Activated CD4-positive, alpha-beta T cell treated with anti-CD3 and anti-CD28 coated beads, Interleukin-2, amount 50 U/mL, for 4 hours (primary cell): ENCODE measurements at regions not wholly inside any gene's neighbourhood (a gene's known extent, or its start where the extent isn't known, plus 50 kb on each side); places are given as distances from the start of the nearest gene placed in this dataset.

ENCODE experiments used
- DNase-seq, 2 experiments: peaks; one replicate each; pipeline ENCODE4 v3.0.0-alpha.2; 2020

GRCh38 chr6:138550346-138550767, 51.1 kb upstream of the NHSL1 start:
- DNase-seq = no peak

- DNase-seq = no peak
These were observed 54.9 kb upstream of the NHSL1 start for GRCh38 chr6:138554146-138554545.

GRCh38 chr6:138555421-138555988, 56.2 kb upstream of the NHSL1 start:
- DNase-seq = no peak

GRCh38 chr6:138557147-138557546, 57.9 kb upstream of the NHSL1 start:
- no peak for DNase-seq

GRCh38 chr6:138559143-138559542, 59.8 kb upstream of the NHSL1 start:
- no peak for DNase-seq

- DNase-seq = no peak
These were observed 61.0 kb upstream of the NHSL1 start for GRCh38 chr6:138560130-138560860.

- DNase-seq = no peak
These were observed 63.4 kb upstream of the NHSL1 start for GRCh38 chr6:138562691-138563090.

- DNase-seq = no peak
These were observed 63.9 kb upstream of the NHSL1 start for GRCh38 chr6:138563231-138563630.

GRCh38 chr6:138563650-138564049, 64.4 kb upstream of the NHSL1 start:
- no peak for DNase-seq

GRCh38 chr6:138564170-138564721, 65.0 kb upstream of the NHSL1 start:
- DNase-seq = no peak

GRCh38 chr6:138567052-138567451, 67.8 kb upstream of the NHSL1 start:
- no peak for DNase-seq

GRCh38 chr6:138568997-138569396, 69.7 kb upstream of the NHSL1 start:
- no peak for DNase-seq

- DNase-seq = no peak
These were observed 70.3 kb upstream of the NHSL1 start for GRCh38 chr6:138569554-138569953.

GRCh38 chr6:138569970-138570724, 70.9 kb upstream of the NHSL1 start:
- DNase-seq = no peak

- DNase-seq = no peak
These were observed 71.4 kb upstream of the NHSL1 start for GRCh38 chr6:138570725-138571029.

- no peak for DNase-seq
These were observed 71.9 kb upstream of the NHSL1 start for GRCh38 chr6:138571181-138571580.

GRCh38 chr6:138571585-138572166, 72.4 kb upstream of the NHSL1 start:
- no peak for DNase-seq

- DNase-seq = no peak
These were observed 73.0 kb upstream of the NHSL1 start for GRCh38 chr6:138572167-138572875.

GRCh38 chr6:138572885-138573284, 73.6 kb upstream of the NHSL1 start:
- DNase-seq = no peak

GRCh38 chr6:138575257-138575656, 76.0 kb upstream of the NHSL1 start:
- no peak for DNase-seq

GRCh38 chr6:138576313-138576712, 77.0 kb upstream of the NHSL1 start:
- DNase-seq = no peak

GRCh38 chr6:138577151-138577915, 78.0 kb upstream of the NHSL1 start:
- no peak for DNase-seq
